GM21447 (cell line): ENCODE measurements at regions not wholly inside any gene's neighbourhood (a gene's known extent, or its start where the extent isn't known, plus 50 kb on each side); places are given as distances from the start of the nearest gene placed in this dataset.
"Not testable (repeated sequence)": the region's sequence is repeated elsewhere in the genome, so short reads cannot be mapped to it uniquely, and the experiment has no call there.

Experiments
- ATAC-seq: cut with Tn5 transposase; IDR thresholded peaks from one replicate; pipeline ENCODE4 v1.9.1; 2021; ENCODE audit not compliant: unreplicated experiment

DNA sequence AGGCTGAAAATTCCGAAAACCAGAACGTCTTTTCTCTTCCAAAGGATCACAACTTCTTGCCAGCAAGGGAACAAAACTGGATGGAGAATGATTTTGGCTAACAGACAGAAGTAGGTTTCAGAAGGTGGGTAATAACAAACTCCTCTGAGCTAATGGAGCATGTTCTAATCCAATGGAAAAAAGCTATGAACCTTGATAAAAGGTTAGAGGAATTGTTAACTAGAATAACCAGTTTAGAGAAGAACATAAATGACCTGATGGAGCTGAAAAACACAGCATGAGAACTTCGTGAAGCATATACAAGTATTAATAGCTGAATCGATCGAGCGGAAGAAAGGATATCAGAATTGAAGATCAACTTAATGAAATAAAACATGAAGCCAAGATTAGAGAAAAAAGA, 626.7 kb upstream of the KCNMB2 start:
- ATAC-seq = not testable (repeated sequence)

- ATAC-seq = no peak
Observed at GRCh38 chr3:177914224-177914623, 622.0 kb upstream of the KCNMB2 start.

GRCh38 chr3:177916461-177916860, 619.8 kb upstream of the KCNMB2 start:
- ATAC-seq = no peak

DNA sequence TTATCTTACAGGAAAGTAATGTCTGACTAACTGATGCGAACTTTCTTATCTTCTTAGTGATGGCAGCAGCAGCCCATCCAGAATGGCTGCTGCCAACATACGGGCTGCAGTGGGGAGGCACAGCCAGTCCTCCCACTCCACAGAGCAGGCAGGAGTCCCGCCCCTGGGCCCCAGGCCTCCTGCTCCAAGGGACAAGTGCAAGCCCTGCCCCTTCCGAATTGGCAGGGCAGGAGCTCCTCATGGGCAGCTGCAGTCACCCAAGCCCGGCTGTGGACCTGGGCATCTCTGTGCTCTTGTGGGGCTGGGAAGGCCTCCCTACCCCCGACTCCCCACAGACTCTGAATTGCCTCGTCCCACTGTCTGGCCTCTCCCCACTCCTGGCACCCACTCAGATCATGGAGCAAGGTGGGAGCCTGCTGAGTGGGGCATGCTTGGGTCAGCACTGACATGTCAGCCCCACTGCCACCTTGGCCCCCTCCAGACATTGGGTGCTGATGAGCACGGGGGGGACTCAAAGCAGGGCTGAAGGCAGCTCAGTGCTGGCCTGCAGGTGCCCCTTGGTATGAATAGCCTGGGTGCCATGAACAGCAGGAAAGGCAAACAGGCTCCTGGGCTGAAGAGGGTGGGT, 618.9 kb upstream of the KCNMB2 start:
- no peak for ATAC-seq

DNA sequence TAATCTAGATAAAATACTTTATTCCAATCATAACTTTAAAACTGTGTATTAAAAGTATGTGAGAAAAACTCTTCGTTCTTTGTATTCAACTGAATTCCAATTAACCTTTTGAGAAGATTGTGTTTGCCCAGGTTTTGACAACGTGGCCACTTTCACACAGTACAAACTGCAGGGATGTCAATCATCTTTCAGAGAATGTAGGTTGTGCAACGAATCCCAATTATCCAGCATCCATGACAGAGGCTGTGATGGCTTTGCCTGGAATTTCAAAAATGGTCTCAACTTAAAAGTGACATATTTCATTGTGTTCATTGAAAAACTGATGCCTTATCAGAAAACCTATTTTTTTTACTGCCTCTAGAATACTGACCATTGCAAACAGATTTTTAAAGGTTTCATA, 615.1 kb upstream of the KCNMB2 start:
- ATAC-seq = no peak

DNA sequence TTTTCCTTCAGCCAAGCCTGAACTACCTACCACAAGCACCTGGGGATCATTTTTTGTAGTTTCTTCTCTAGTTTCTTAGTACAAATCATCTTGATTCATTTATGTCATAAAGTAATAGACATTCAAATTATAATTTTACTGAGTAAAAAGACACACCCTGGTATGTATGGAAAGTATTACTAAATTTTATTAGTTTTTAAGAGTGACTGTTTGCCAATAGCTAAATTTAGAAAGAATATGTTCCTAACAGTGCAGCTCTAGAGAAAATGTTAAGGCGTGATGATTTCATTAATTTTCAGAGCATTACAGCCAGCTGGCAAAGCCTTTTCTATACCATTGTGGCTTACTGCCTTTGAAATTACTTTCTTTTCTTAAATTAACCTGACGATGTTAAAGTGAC, 612.0 kb upstream of the KCNMB2 start:
- no peak for ATAC-seq

- peak; percentile 73 for ATAC-seq
Observed at GRCh38 chr3:177928172-177928873, 607.9 kb upstream of the KCNMB2 start.

- no peak for ATAC-seq
Observed at GRCh38 chr3:177929310-177929709, 606.9 kb upstream of the KCNMB2 start.

DNA sequence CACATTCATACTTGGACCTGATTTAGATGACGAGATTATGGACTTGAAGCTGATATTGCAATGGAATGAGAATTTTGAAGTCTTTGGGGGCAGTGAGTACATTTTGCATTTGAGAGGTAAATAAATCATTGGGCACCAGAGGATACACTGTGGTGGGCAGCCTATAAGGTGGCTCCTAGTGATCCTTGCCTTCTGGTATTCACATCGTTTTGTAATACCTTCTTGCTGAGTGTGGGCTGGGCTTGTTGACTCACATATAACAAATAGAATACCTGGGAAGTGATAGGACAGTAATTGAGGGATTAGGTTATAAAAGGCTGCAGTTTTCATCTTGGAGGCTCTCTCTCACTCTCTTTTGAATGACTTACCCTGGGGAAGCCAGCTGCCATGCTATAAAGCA, 605.5 kb upstream of the KCNMB2 start:
- ATAC-seq = no peak

DNA sequence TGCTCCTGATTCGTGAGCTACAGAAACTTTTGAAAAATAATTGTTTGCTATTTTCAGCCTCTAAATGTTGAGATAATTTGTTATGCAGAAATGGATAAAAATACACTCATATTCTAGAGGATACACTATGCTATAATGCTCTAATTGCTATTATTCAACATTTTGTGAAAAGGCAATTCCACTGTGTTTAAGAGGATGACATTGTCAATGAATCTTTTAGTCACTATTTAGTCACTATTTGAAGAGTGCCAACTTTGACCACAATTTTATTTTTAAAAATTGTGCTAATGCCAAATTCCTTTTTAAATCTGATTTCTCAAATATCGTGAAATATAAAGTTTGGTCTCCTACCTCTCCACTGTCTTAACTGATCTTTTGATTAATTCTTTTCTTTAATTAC, 604.9 kb upstream of the KCNMB2 start:
- ATAC-seq = no peak

DNA sequence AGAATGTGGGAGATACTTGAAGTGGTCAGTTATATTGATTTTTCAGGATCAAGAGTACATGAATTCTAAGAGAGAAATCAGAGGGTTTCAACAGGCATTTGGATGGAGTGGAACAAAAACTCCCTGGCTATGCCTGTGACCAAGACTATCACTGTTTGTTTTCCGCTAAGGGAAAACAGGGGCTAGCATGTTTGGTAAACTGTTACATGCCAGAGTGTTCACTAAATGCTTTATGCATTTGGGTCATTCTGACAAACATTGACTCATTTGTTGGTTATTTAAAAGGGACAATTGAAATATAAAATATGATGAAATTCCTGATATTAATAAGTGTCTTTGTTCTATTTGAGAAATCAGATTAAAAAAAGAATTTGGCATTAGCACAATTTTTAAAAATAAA, 603.9 kb upstream of the KCNMB2 start:
- no peak for ATAC-seq

DNA sequence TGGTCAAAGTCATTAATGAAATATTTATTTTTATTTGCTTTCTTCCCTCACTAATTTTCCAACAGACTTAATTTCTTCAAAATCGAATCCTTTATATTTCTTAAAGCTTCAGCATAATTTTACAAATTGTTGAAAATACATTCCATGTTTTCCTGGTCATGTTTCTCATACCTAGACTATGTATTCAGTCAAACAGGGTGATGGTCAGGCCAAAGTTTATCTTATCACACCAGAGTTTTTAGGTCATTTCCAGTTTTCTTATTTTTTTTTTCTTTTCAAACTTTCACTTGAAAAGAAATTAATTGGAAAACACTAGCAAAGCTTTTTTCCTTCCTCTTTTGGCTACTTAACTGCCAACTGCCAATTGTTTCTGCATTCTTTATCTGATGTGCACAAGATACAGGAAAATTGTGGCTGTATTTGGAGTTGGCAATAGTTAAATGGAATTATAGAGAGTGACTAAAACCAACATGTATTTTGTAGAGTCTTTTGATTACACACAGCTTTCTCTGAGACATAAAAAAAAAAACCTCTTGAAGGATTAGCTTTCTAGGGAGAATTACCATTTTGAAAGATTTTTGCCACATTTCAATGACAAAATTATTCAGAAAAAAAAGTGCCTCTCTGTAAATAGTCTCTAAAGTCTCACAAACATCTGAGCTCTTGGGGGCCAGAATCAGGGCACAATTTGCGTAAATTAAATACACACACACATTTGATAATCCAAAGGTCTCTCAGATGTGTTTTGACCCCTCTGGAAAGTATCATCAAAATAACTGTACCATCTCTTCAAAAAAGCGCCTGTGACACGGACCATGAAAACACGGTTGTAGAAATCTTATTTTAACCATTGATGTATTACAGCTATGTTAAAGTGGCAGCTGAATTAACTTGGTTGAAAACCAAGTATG, 603.2 kb upstream of the KCNMB2 start:
- ATAC-seq = no peak

GRCh38 chr3:177934001-177934891, 602.0 kb upstream of the KCNMB2 start:
- no peak for ATAC-seq

DNA sequence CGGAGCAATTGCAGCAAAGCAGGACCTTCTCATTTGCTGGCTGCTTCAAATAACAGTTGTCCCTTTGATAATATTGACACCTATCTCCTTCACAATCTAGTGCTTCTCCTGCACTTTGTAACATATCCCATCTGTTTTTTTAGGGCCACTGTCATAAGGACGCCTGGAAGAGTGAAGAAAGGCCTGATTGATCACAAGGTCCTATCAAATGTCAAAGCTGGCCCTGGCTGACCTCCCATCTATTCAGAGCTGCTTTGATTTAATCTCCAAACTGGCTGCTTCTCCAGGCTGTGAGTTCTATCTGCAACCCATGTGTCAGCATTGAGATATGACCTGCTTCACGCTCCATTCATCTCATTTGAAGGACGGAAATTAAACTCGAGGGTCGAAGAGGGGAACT, 601.2 kb upstream of the KCNMB2 start:
- no peak for ATAC-seq

DNA sequence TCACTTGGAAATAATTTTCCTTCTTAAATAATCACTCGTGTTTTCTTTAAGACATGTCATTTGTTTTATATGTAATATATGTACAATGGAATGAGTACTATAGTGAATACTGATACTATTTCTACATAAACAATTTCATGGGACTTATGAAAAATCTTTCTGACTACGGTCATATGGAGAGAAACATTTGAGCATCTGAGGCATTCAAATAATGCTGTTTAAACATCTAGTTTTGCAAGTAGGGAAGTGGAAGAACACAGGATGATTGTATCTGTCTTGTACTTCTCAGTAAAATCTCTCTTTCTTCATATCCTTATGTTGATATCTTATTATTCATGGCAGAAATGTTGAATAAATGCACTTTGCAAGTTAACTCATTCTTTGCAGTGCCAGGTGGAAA, 599.5 kb upstream of the KCNMB2 start:
- ATAC-seq = no peak

DNA sequence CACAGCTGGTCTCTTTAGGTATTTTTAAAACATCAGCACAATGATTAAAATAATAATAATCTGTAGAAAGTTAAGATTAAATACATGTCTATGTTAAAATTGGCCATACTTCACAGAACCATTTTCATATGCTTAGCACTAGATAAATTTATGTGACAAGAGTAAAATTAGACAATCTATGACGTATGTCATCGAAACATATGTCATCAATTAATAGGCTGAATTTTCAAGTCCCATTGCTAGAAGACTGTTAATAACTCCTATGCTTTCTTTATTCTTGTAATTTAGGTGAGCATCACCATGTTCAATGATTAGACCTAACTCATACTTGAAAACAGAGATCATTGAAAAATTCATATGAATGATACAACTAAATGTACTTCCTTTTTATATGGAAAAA, 593.3 kb upstream of the KCNMB2 start:
- no peak for ATAC-seq

DNA sequence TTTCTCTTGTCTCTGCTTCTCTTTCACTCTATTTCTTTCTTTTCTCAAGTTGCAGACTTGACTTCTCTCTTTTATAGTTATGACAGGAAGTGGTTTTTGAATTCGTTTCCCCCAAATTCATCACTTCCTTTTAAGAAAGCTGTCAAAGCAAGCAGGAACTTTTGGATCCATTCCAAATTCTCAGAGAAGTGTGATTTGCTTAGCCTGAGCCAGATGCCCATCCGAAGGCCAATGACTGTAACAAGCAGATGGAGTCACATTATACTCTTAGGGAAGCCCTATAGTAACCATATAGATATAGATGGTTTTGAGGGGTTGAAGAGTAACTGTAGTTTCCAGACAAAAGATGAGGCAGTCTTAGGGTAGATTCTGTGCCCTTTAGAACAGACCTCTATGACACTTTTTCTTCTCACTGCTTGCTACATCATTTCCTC, 592.0 kb upstream of the KCNMB2 start:
- ATAC-seq = no peak

- no peak for ATAC-seq
Observed at GRCh38 chr3:177946048-177946447, 590.2 kb upstream of the KCNMB2 start.

DNA sequence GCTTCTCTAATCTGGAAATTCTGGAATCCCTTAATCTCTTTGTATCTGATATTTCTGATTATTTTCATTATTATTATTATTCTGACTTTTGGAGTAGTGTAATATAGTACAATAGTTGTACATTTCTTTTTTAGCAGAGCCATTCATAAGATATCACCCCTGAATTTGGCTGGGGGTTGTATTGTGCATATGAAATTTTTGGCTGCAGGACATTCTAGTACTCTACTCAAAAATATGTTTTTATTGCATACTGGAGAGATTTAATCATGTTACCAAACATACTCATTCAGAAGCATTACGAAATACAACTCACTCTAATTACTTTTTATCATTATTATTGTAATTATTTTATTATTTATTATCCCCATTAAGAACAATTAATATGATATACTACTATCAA, 589.7 kb upstream of the KCNMB2 start:
- no peak for ATAC-seq

- no peak for ATAC-seq
Observed at GRCh38 chr3:177946936-177947335, 589.3 kb upstream of the KCNMB2 start.

DNA sequence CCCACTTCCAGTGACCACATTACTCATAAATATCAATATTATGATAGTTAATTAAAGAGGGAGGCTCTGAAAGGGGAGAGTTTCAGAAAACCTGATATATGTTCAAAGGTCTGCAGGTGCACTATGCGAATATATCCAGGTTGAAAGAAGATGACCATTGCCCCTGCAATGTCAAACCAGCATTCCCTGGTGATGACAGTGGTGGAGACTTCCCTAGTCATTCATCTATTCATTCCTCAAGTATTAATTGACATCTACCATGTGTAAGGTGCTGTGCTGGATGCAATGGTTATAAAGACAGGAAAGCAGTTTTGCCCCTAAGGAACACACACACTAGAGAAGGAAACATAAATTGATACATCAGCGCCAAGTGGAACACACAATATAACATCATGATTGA, 588.3 kb upstream of the KCNMB2 start:
- no peak for ATAC-seq
